Upper lobe of left lung (tissue), 6 donors: ENCODE measurements at regions not wholly inside any gene's neighbourhood (a gene's known extent, or its start where the extent isn't known, plus 50 kb on each side); places are given as distances from the start of the nearest gene placed in this dataset.

ENCODE experiments used
- ATAC-seq, 2 donors: fragments of 200-7000 bp; cut with Tn5 transposase; one replicate each; pipeline ENCODE4 v1.9.1; 2022; ENCODE audit warnings: mild to moderate bottlenecking in 2 of 2, moderate library complexity in 2 of 2; ENCODE audit not compliant: low FRiP score in 2 of 2
- DNase-seq, 2 donors: peaks; one replicate each; pipeline ENCODE4 v3.0.0-alpha.2; 2019 to 2020
- H3K27ac ChIP-seq, 4 donors: fragments of 200-600 bp; sonication (generic); one replicate each; pipeline ENCODE4 v1.5.1; 2016 to 2019
- H3K27me3 ChIP-seq, 4 donors: fragments of 200-600 bp; sonication (generic); one replicate each; pipeline ENCODE4 v1.5.1; 2017 to 2019
- H3K36me3 ChIP-seq, 4 donors: fragments of 200-600 bp; sonication (generic); one replicate each; pipeline ENCODE4 v1.5.1; 2016 to 2019
- H3K4me1 ChIP-seq, 4 donors: fragments of 200-600 bp; sonication (generic); one replicate each; pipeline ENCODE4 v1.5.1; 2018 to 2019
- H3K4me3 ChIP-seq, 4 donors: fragments of 200-600 bp; sonication (generic); one replicate each; pipeline ENCODE4 v1.5.1; 2017 to 2019; ENCODE audit warnings: mild to moderate bottlenecking in 2 of 4, moderate library complexity in 1 of 4
- H3K9me3 ChIP-seq, 4 donors: fragments of 200-600 bp; sonication (generic); one replicate each; pipeline ENCODE4 v1.5.1; 2018 to 2019
- CTCF ChIP-seq, 6 experiments: fragments of 450-650 bp in 4 of 6; fragments of 200-600 bp in 2 of 6; sonication (generic) in 2 of 6; IDR thresholded peaks; one replicate each; pipeline ENCODE4 v1.5.1; 2016 to 2019; ENCODE audit warnings: antibody characterized with exemption in 6 of 6
- EP300 ChIP-seq, 4 donors: sonication (generic); formaldehyde crosslinking; IDR thresholded peaks; one replicate each; pipeline ENCODE4 v1.5.1; 2017; ENCODE audit warnings: antibody characterized with exemption in 4 of 4, control low read depth in 2 of 4
- POLR2A ChIP-seq, 4 donors: fragments of 450-650 bp; IDR thresholded peaks; one replicate each; pipeline ENCODE4 v1.5.1; 2016 to 2017; ENCODE audit warnings: antibody characterized with exemption in 4 of 4, mild to moderate bottlenecking in 2 of 4
- POLR2AphosphoS5 ChIP-seq, 2 donors: sonication (generic); formaldehyde crosslinking; IDR thresholded peaks; one replicate each; pipeline ENCODE4 v1.5.1; 2017; ENCODE audit warnings: antibody characterized with exemption in 2 of 2
- WGBS, 2 donors: methylation state at CpG; one replicate each; pipeline ENCODE4 v1.1.5; 2017 to 2018; 5-methylcytosine and 5-hydroxymethylcytosine counted together
- donor health status: DM: no; HTN: no; CAD: no; lungs with moderate emphysema.
- donor health status: DM: no; HTN: yes; CAD: no; lungs with severe emphysema.

- Histone ChIP-seq H3K9me3 (no peaks in the 10 kb centered on the region), H3K27me3 (no peaks in the 10 kb centered on the region), H3K27ac (no peak overlapping the region), H3K4me1 (no peaks in the 10 kb centered on the region), H3K36me3 (no peaks in the 10 kb centered on the region), H3K4me3 (no peak overlapping the region)
- no peak for ATAC-seq
- TF ChIP-seq POLR2A (IDR thresholded peaks at IDR 0.05) (no peak), POLR2AphosphoS5 (IDR thresholded peaks at IDR 0.05) (no peak), CTCF (IDR thresholded peaks at IDR 0.05) (no peak), EP300 (IDR thresholded peaks at IDR 0.05) (no peak)
- no peak for DNase-seq
Observed at GRCh38 chr1:34663031-34663430, 91.8 kb upstream of the GJB5 start.

- H3K27ac ChIP-seq: no peak overlapping the region
- no peaks in the 10 kb centered on the region for H3K36me3 ChIP-seq
- no peaks in the 10 kb centered on the region for H3K4me1 ChIP-seq
- 82 to 83% methylated on average over 3 of the region's 3 CpGs for WGBS, 2 donors
- no peak overlapping the region for H3K4me3 ChIP-seq
- no peak for TF ChIP-seq POLR2A (IDR thresholded peaks at IDR 0.05)
- TF ChIP-seq EP300 (IDR thresholded peaks at IDR 0.05): no peak
- no peak for TF ChIP-seq CTCF (IDR thresholded peaks at IDR 0.05)
- no peak for TF ChIP-seq POLR2AphosphoS5 (IDR thresholded peaks at IDR 0.05)
- no peaks in the 10 kb centered on the region for H3K27me3 ChIP-seq
- no peak for DNase-seq
- ATAC-seq: no peak
- H3K9me3 ChIP-seq: peaks cover 0 to 11% (median 0%) of the 10 kb centered on the region in 4 donors
Observed at GRCh38 chr1:34668063-34668462, 86.8 kb upstream of the GJB5 start.

- Histone ChIP-seq H3K4me3 (no peak overlapping the region), H3K9me3 (peaks cover 0 to 11% (median 0%) of the 10 kb centered on the region in 4 donors), H3K36me3 (no peaks in the 10 kb centered on the region), H3K27ac (no peak overlapping the region), H3K27me3 (no peaks in the 10 kb centered on the region), H3K4me1 (no peaks in the 10 kb centered on the region)
- WGBS, 2 donors: 70% methylated on average over 3 to 7 of the region's 7 CpGs
- no peak for TF ChIP-seq EP300 (IDR thresholded peaks at IDR 0.05)
- TF ChIP-seq CTCF (IDR thresholded peaks at IDR 0.05): no peak
- no peak for TF ChIP-seq POLR2AphosphoS5 (IDR thresholded peaks at IDR 0.05)
- TF ChIP-seq POLR2A (IDR thresholded peaks at IDR 0.05): no peak
- DNase-seq: no peak
- ATAC-seq: no peak
Observed at GRCh38 chr1:34670982-34671381, 83.9 kb upstream of the GJB5 start.

- Histone ChIP-seq H3K4me3 (no peak overlapping the region), H3K4me1 (no peaks in the 10 kb centered on the region), H3K27me3 (no peaks in the 10 kb centered on the region), H3K36me3 (no peaks in the 10 kb centered on the region), H3K9me3 (peaks cover 0 to 11% (median 0%) of the 10 kb centered on the region in 4 donors), H3K27ac (no peak overlapping the region)
- TF ChIP-seq POLR2AphosphoS5 (IDR thresholded peaks at IDR 0.05) (no peak), CTCF (IDR thresholded peaks at IDR 0.05) (no peak), POLR2A (IDR thresholded peaks at IDR 0.05) (no peak), EP300 (IDR thresholded peaks at IDR 0.05) (no peak)
- ATAC-seq (no peak), DNase-seq (no peak)
Observed at GRCh38 chr1:34671887-34672286, 83.0 kb upstream of the GJB5 start.
